COLO668 (cell line): ENCODE measurements at regions not wholly inside any gene's neighbourhood (a gene's known extent, or its start where the extent isn't known, plus 50 kb on each side); places are given as distances from the start of the nearest gene placed in this dataset.

Experiments
- DNase-seq: peaks from one replicate; lab custom pipeline; 2025; ENCODE audit not compliant: unreplicated experiment; lab: John Stamatoyannopoulos, UW

GRCh38 chr15:38692789-38693062, 128.1 kb upstream of the RASGRP1 start:
- DNase-seq, result no peak

GRCh38 chr15:38695249-38696108, 130.9 kb upstream of the RASGRP1 start:
- no peak for DNase-seq

- no peak for DNase-seq
Measured at GRCh38 chr15:38696109-38696727, 131.6 kb upstream of the RASGRP1 start.

- DNase-seq, result no peak
Measured at GRCh38 chr15:38696790-38697495, 132.3 kb upstream of the RASGRP1 start.

GRCh38 chr15:38698254-38698653, 133.6 kb upstream of the RASGRP1 start:
- no peak for DNase-seq

GRCh38 chr15:38699633-38700230, 135.1 kb upstream of the RASGRP1 start:
- peak; percentile 34 for DNase-seq

- no peak for DNase-seq
Measured at GRCh38 chr15:38701149-38701548, 136.5 kb upstream of the RASGRP1 start.

GRCh38 chr15:38702178-38702912, 137.7 kb upstream of the RASGRP1 start:
- peak; percentile 71 for DNase-seq

GRCh38 chr15:38705436-38706219, 141.0 kb upstream of the RASGRP1 start:
- DNase-seq, result no peak

GRCh38 chr15:38706956-38707355, 142.3 kb upstream of the RASGRP1 start:
- no peak for DNase-seq

GRCh38 chr15:38707802-38708671, 143.4 kb upstream of the RASGRP1 start:
- peak; percentile 8 for DNase-seq

- no peak for DNase-seq
Measured at GRCh38 chr15:38708672-38709180, 144.1 kb upstream of the RASGRP1 start.

GRCh38 chr15:38709196-38709595, 144.6 kb upstream of the RASGRP1 start:
- DNase-seq, result no peak

- DNase-seq, result no peak
Measured at GRCh38 chr15:38714309-38715072, 149.9 kb upstream of the RASGRP1 start.

GRCh38 chr15:38720893-38721567, 156.4 kb upstream of the RASGRP1 start:
- DNase-seq, result no peak

- no peak for DNase-seq
Measured at GRCh38 chr15:38721568-38721945, 156.9 kb upstream of the RASGRP1 start.

GRCh38 chr15:38722236-38722635, 157.6 kb upstream of the RASGRP1 start:
- DNase-seq, result no peak

- DNase-seq, result no peak
Measured at GRCh38 chr15:38724827-38725226, 160.2 kb upstream of the RASGRP1 start.
